Lung (tissue), 11 donors: ENCODE measurements at regions not wholly inside any gene's neighbourhood (a gene's known extent, or its start where the extent isn't known, plus 50 kb on each side); places are given as distances from the start of the nearest gene placed in this dataset.

Experiments
- ATAC-seq: fragments of 200-7000 bp; cut with Tn5 transposase; one replicate; pipeline ENCODE4 v1.9.1; 2020; ENCODE audit warnings: moderate number of reproducible peaks; ENCODE audit not compliant: insufficient read depth, low FRiP score
- DNase-seq, 3 donors: peaks; one replicate each; pipeline ENCODE4 v3.0.0-alpha.2; 2013 to 2017
- H3K27ac ChIP-seq, 2 donors: one replicate each; pipeline ENCODE4 v1.5.1; 2013; ENCODE audit warnings: mild to moderate bottlenecking in 2 of 2, moderate library complexity in 2 of 2, control low read depth in 1 of 2, inconsistent platforms in 1 of 2, low read depth in 1 of 2, low read length in 1 of 2
- H3K27me3 ChIP-seq, 3 donors: one replicate each; pipeline ENCODE4 v1.5.1; 2013; ENCODE audit warnings: low read length in 2 of 3; ENCODE audit not compliant: control insufficient read depth in 3 of 3, insufficient read depth in 3 of 3
- H3K36me3 ChIP-seq, 4 donors: one replicate each; pipeline ENCODE4 v1.5.1; 2013; ENCODE audit warnings: low read length in 4 of 4, mild to moderate bottlenecking in 1 of 4, moderate library complexity in 1 of 4; ENCODE audit not compliant: control insufficient read depth in 4 of 4, insufficient read depth in 4 of 4
- H3K4me1 ChIP-seq, 5 donors: one replicate each; pipeline ENCODE4 v1.5.1; 2013; ENCODE audit warnings: low read length in 5 of 5, mild to moderate bottlenecking in 2 of 5, moderate library complexity in 1 of 5; ENCODE audit not compliant: control insufficient read depth in 5 of 5, insufficient read depth in 5 of 5
- H3K4me3 ChIP-seq: one replicate; pipeline ENCODE4 v1.5.1; 2013; ENCODE audit warnings: mild to moderate bottlenecking, control low read depth, moderate library complexity
- H3K9ac ChIP-seq, 2 donors: one replicate each; pipeline ENCODE4 v1.5.1; 2013; ENCODE audit warnings: low read length in 2 of 2, control low read depth in 1 of 2; ENCODE audit not compliant: insufficient read depth in 1 of 2
- H3K9me3 ChIP-seq, 4 donors: one replicate each; pipeline ENCODE4 v1.5.1; 2013; ENCODE audit warnings: low read length in 3 of 4, mild to moderate bottlenecking in 1 of 4, moderate library complexity in 1 of 4; ENCODE audit not compliant: control insufficient read depth in 4 of 4, insufficient read depth in 3 of 4
- CTCF ChIP-seq: IDR thresholded peaks from 2 replicates; pipeline ENCODE4 v1.5.1; 2012; ENCODE audit warnings: mild to moderate bottlenecking; ENCODE audit errors: control extremely low read depth, extremely low read depth
- WGBS, 2 donors: extraction: QIAGEN DNeasy Blood & Tissue Kit; methylation state at CpG; one replicate each; pipeline ENCODE4 v1.1.7; 2013; 5-methylcytosine and 5-hydroxymethylcytosine counted together
- donor health status: control.
- donor health status: control.
- donor health status: Bipolar disorder and iron deficiency.
- donor health status: healthy.
- donor health status: DM: yes; HTN: yes; CAD: no.

- DNase-seq (peak in 1 of 3 donors; percentile 46), ATAC-seq (no peak)
- 44 to 50% methylated on average over 12 of the region's 12 CpGs for WGBS, 2 donors
- Histone ChIP-seq H3K4me3 (no peak overlapping the region), H3K9me3 (no peaks in the 10 kb centered on the region), H3K27ac (no peak overlapping the region), H3K27me3 (no peaks in the 10 kb centered on the region), H3K36me3 (no peaks in the 10 kb centered on the region), H3K4me1 (peaks cover 0 to 29% (median 0%) of the 10 kb centered on the region in 5 donors), H3K9ac (no peak overlapping the region)
- TF ChIP-seq CTCF: no peak
These were observed 227.9 kb upstream of the PITX2 start for GRCh38 chr4:110850461-110851442.

- Histone ChIP-seq H3K4me1 (peaks cover 0 to 29% (median 0%) of the 10 kb centered on the region in 5 donors), H3K9me3 (no peaks in the 10 kb centered on the region), H3K36me3 (no peaks in the 10 kb centered on the region), H3K27ac (no peak overlapping the region), H3K27me3 (no peaks in the 10 kb centered on the region), H3K9ac (no peak overlapping the region), H3K4me3 (no peak overlapping the region)
- DNase-seq: no peak
- no peak for ATAC-seq
- WGBS, 2 donors: 90 to 91% methylated on average over 2 of the region's 2 CpGs
- no peak for TF ChIP-seq CTCF
These were observed 229.1 kb upstream of the PITX2 start for GRCh38 chr4:110851989-110852388.

GRCh38 chr4:110852793-110853192 lies 229.9 kb upstream of the PITX2 start:
- DNase-seq: no peak
- Histone ChIP-seq H3K4me3 (no peak overlapping the region), H3K4me1 (peaks cover 0 to 29% (median 0%) of the 10 kb centered on the region in 5 donors), H3K9me3 (no peaks in the 10 kb centered on the region), H3K36me3 (no peaks in the 10 kb centered on the region), H3K27ac (no peak overlapping the region), H3K9ac (no peak overlapping the region), H3K27me3 (no peaks in the 10 kb centered on the region)
- TF ChIP-seq CTCF: no peak
- ATAC-seq: no peak
- 88 to 92% methylated on average over 3 of the region's 3 CpGs for WGBS, 2 donors
